ENCODE measurements at regions not wholly inside any gene's neighbourhood (a gene's known extent, or its start where the extent isn't known, plus 50 kb on each side); places are given as distances from the start of the nearest gene placed in this dataset.

DNA sequence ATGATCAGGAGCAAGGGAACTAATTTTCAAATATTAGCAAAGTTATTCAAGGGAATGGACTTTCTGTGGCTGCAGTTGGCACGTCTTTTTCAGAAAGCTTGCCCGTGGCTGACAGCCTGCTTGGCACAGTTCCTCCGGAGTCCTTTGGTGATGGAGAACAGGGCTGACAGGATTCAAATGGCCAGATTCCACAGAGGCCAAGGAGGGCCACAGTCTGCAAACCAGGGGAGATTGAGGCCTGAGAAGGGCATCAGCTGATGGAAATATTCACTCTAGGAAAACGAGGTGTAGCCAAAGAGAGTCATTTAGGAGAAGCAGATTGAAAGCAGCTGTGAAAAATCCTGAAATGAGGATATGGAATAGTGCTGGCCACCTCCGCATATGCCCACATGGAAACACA lies 178.3 kb downstream of the EMP1 start:
- no peaks in the 10 kb centered on the region for H3K9me3 ChIP-seq (ENCODE audit: control insufficient read depth in 4 of 4, low read length in 3 of 4)
- peaks cover 0 to 28% (median 17%) of the 10 kb centered on the region in 4 donors for H3K4me1 ChIP-seq (ENCODE audit: control insufficient read depth in 4 of 4, insufficient read depth in 4 of 4, low read length in 3 of 4)
- no peak for TF ChIP-seq GABPA (IDR thresholded peaks at IDR 0.05 in 1 of 2, conservative IDR thresholded peaks at IDR 0.05 in 1 of 2)
- no peak for TF ChIP-seq EGR1 (IDR thresholded peaks at IDR 0.05; ENCODE audit: low read depth in 2 of 2)
- TF ChIP-seq YY1 (IDR thresholded peaks at IDR 0.05), result no peak
- no peak for TF ChIP-seq FOXA2 (IDR thresholded peaks at IDR 0.05)
- TF ChIP-seq TAF1 (conservative IDR thresholded peaks at IDR 0.05), result no peak
- no peak for TF ChIP-seq JUND (IDR thresholded peaks at IDR 0.05)
- TF ChIP-seq, protein P1, sequence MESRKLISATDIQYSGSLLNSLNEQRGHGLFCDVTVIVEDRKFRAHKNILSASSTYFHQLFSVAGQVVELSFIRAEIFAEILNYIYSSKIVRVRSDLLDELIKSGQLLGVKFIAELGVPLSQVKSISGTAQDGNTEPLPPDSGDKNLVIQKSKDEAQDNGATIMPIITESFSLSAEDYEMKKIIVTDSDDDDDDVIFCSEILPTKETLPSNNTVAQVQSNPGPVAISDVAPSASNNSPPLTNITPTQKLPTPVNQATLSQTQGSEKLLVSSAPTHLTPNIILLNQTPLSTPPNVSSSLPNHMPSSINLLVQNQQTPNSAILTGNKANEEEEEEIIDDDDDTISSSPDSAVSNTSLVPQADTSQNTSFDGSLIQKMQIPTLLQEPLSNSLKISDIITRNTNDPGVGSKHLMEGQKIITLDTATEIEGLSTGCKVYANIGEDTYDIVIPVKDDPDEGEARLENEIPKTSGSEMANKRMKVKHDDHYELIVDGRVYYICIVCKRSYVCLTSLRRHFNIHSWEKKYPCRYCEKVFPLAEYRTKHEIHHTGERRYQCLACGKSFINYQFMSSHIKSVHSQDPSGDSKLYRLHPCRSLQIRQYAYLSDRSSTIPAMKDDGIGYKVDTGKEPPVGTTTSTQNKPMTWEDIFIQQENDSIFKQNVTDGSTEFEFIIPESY (IDR thresholded peaks at IDR 0.05), result no peak
- TF ChIP-seq SP1 (IDR thresholded peaks at IDR 0.05), result no peak
- TF ChIP-seq, protein P2, sequence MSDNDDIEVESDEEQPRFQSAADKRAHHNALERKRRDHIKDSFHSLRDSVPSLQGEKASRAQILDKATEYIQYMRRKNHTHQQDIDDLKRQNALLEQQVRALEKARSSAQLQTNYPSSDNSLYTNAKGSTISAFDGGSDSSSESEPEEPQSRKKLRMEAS (IDR thresholded peaks at IDR 0.05), result no peak
- TF ChIP-seq, protein P3, sequence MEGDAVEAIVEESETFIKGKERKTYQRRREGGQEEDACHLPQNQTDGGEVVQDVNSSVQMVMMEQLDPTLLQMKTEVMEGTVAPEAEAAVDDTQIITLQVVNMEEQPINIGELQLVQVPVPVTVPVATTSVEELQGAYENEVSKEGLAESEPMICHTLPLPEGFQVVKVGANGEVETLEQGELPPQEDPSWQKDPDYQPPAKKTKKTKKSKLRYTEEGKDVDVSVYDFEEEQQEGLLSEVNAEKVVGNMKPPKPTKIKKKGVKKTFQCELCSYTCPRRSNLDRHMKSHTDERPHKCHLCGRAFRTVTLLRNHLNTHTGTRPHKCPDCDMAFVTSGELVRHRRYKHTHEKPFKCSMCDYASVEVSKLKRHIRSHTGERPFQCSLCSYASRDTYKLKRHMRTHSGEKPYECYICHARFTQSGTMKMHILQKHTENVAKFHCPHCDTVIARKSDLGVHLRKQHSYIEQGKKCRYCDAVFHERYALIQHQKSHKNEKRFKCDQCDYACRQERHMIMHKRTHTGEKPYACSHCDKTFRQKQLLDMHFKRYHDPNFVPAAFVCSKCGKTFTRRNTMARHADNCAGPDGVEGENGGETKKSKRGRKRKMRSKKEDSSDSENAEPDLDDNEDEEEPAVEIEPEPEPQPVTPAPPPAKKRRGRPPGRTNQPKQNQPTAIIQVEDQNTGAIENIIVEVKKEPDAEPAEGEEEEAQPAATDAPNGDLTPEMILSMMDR (IDR thresholded peaks at IDR 0.05; ENCODE audit: low read depth, low read length, missing input control), result no peak
- no peak for DNase-seq (ENCODE audit: low spot score)
- no peaks in the 10 kb centered on the region for H3K36me3 ChIP-seq (ENCODE audit: control insufficient read depth in 4 of 4, insufficient read depth in 3 of 4, low read depth in 1 of 4, low read length in 3 of 4)
- H3K27ac ChIP-seq (ENCODE audit: low read depth in 1 of 2, low read length in 2 of 2), result no peak overlapping the region
- 48% methylated on average over 5 of the region's 5 CpGs for WGBS
- no peaks in the 10 kb centered on the region for H3K27me3 ChIP-seq (ENCODE audit: control insufficient read depth in 4 of 4, insufficient read depth in 4 of 4, low read length in 3 of 4)
- H3K4me3 ChIP-seq (ENCODE audit: low read depth in 1 of 3, low read length in 3 of 3), result no peak overlapping the region
- no peak overlapping the region for H3K9ac ChIP-seq (ENCODE audit: low read depth in 1 of 2, low read length in 2 of 2)

DNA sequence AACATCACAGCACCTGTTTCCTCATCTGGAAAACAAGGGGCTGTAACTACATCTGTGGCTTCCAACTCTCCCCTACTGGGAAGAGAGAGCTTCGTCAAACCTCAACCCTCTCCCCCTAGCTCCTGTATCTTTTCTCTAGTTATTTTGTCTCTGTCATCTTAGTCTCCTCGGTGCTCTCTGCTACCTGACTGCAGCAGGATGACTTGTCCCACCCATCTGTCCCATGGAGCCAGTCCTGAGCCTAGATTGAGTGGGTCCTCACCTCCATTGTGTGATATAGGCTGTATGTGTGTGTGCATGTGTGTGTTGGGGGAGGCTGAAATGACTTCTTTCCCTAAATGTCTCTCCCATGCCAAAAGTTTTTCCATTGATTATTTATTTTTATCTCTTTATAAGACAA lies 177.3 kb downstream of the EMP1 start:
- peaks cover 0 to 28% (median 17%) of the 10 kb centered on the region in 4 donors for H3K4me1 ChIP-seq (ENCODE audit: control insufficient read depth in 4 of 4, insufficient read depth in 4 of 4, low read length in 3 of 4)
- H3K4me3 ChIP-seq (ENCODE audit: low read depth in 1 of 3, low read length in 3 of 3), result no peak overlapping the region
- no peak overlapping the region for H3K27ac ChIP-seq (ENCODE audit: low read depth in 1 of 2, low read length in 2 of 2)
- DNase-seq (ENCODE audit: low spot score), result no peak
- H3K9me3 ChIP-seq (ENCODE audit: control insufficient read depth in 4 of 4, low read length in 3 of 4), result no peaks in the 10 kb centered on the region
- H3K9ac ChIP-seq (ENCODE audit: low read depth in 1 of 2, low read length in 2 of 2), result no peak overlapping the region
- WGBS, result 91% methylated on average over 2 of the region's 2 CpGs
- H3K36me3 ChIP-seq (ENCODE audit: control insufficient read depth in 4 of 4, insufficient read depth in 3 of 4, low read depth in 1 of 4, low read length in 3 of 4), result no peaks in the 10 kb centered on the region
- H3K27me3 ChIP-seq (ENCODE audit: control insufficient read depth in 4 of 4, insufficient read depth in 4 of 4, low read length in 3 of 4), result no peaks in the 10 kb centered on the region
- TF ChIP-seq RAD21 (IDR thresholded peaks at IDR 0.05) (no peak), HNF4G (IDR thresholded peaks at IDR 0.05) (no peak), FOXA2 (IDR thresholded peaks at IDR 0.05) (no peak), NR2F2 (IDR thresholded peaks at IDR 0.05) (no peak), JUND (IDR thresholded peaks at IDR 0.05) (no peak), RXRA (IDR thresholded peaks at IDR 0.05) (no peak), HNF4A (conservative IDR thresholded peaks at IDR 0.05) (no peak), EGR1 (IDR thresholded peaks at IDR 0.05; ENCODE audit: low read depth in 2 of 2) (no peak), SP1 (IDR thresholded peaks at IDR 0.05) (no peak)
- TF ChIP-seq, protein P2 (IDR thresholded peaks at IDR 0.05), result no peak
- TF ChIP-seq, protein P4, sequence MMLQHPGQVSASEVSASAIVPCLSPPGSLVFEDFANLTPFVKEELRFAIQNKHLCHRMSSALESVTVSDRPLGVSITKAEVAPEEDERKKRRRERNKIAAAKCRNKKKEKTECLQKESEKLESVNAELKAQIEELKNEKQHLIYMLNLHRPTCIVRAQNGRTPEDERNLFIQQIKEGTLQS (IDR thresholded peaks at IDR 0.05), result no peak
- TF ChIP-seq, protein P3 (IDR thresholded peaks at IDR 0.05; ENCODE audit: low read depth, low read length, missing input control), result no peak
- TF ChIP-seq, protein P5, sequence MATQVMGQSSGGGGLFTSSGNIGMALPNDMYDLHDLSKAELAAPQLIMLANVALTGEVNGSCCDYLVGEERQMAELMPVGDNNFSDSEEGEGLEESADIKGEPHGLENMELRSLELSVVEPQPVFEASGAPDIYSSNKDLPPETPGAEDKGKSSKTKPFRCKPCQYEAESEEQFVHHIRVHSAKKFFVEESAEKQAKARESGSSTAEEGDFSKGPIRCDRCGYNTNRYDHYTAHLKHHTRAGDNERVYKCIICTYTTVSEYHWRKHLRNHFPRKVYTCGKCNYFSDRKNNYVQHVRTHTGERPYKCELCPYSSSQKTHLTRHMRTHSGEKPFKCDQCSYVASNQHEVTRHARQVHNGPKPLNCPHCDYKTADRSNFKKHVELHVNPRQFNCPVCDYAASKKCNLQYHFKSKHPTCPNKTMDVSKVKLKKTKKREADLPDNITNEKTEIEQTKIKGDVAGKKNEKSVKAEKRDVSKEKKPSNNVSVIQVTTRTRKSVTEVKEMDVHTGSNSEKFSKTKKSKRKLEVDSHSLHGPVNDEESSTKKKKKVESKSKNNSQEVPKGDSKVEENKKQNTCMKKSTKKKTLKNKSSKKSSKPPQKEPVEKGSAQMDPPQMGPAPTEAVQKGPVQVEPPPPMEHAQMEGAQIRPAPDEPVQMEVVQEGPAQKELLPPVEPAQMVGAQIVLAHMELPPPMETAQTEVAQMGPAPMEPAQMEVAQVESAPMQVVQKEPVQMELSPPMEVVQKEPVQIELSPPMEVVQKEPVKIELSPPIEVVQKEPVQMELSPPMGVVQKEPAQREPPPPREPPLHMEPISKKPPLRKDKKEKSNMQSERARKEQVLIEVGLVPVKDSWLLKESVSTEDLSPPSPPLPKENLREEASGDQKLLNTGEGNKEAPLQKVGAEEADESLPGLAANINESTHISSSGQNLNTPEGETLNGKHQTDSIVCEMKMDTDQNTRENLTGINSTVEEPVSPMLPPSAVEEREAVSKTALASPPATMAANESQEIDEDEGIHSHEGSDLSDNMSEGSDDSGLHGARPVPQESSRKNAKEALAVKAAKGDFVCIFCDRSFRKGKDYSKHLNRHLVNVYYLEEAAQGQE (IDR thresholded peaks at IDR 0.05), result no peak

Measured in liver (tissue), 8 donors.